ENCODE measurements at regions not wholly inside any gene's neighbourhood (a gene's known extent, or its start where the extent isn't known, plus 50 kb on each side); places are given as distances from the start of the nearest gene placed in this dataset.

DNA sequence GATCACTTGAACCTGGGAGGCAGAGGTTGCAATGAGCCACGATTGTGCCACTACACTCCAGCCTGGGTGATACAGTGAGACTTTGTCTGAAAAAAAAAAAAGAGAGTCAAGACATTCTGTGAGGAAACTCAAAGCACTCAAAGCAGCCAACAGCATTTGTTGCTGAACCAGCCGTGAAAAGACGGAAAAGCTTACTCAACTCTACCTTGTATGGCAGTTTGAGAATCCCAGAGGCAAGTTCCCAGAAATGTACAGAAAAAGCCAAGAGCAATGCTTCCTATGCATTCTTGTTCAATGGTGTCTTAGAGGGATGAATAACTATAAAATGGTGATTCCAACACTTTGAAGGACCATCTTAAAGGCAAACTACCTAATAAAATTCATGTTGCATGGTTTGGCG, 170.2 kb downstream of the HSD17B3 start:
- TF ChIP-seq, protein P1, sequence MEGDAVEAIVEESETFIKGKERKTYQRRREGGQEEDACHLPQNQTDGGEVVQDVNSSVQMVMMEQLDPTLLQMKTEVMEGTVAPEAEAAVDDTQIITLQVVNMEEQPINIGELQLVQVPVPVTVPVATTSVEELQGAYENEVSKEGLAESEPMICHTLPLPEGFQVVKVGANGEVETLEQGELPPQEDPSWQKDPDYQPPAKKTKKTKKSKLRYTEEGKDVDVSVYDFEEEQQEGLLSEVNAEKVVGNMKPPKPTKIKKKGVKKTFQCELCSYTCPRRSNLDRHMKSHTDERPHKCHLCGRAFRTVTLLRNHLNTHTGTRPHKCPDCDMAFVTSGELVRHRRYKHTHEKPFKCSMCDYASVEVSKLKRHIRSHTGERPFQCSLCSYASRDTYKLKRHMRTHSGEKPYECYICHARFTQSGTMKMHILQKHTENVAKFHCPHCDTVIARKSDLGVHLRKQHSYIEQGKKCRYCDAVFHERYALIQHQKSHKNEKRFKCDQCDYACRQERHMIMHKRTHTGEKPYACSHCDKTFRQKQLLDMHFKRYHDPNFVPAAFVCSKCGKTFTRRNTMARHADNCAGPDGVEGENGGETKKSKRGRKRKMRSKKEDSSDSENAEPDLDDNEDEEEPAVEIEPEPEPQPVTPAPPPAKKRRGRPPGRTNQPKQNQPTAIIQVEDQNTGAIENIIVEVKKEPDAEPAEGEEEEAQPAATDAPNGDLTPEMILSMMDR (IDR thresholded peaks at IDR 0.05) = no peak
- no peak for TF ChIP-seq EP300 (IDR thresholded peaks at IDR 0.05)
- TF ChIP-seq POLR2AphosphoS5 (IDR thresholded peaks at IDR 0.05) = no peak

All from stomach (tissue), 4 donors.